Bronchial epithelial cell (primary cell): ENCODE measurements at regions not wholly inside any gene's neighbourhood (a gene's known extent, or its start where the extent isn't known, plus 50 kb on each side); places are given as distances from the start of the nearest gene placed in this dataset.

Experiments
- DNase-seq: peaks from one replicate; pipeline ENCODE4 v3.0.0-alpha.2; 2010; ENCODE audit warnings: low read depth
- FAIRE-seq: peaks from 2 replicates; lab custom pipeline; 2011; peaks lifted over from hg19 to GRCh38; lab: Jason Lieb, UNC
- H3K27me3 ChIP-seq: 2 replicates; pipeline ENCODE4 v1.5.1; 2011; ENCODE audit warnings: low read length; ENCODE audit not compliant: control insufficient read depth, insufficient read depth
- H3K36me3 ChIP-seq: 2 replicates; pipeline ENCODE4 v1.5.1; 2011; ENCODE audit warnings: low read length; ENCODE audit not compliant: control insufficient read depth, insufficient read depth
- H3K4me3 ChIP-seq: 2 replicates; pipeline ENCODE4 v1.5.1; 2011; ENCODE audit warnings: mild to moderate bottlenecking, low read depth, low read length, control low read depth
- TF ChIP-seq, protein P1 (sequence below): IDR thresholded peaks from 2 replicates; pipeline ENCODE4 v1.5.1; 2011; ENCODE audit warnings: mild to moderate bottlenecking, moderate library complexity, low read length, control low read depth, inconsistent platforms; ENCODE audit not compliant: insufficient read depth, severe bottlenecking

DNA sequence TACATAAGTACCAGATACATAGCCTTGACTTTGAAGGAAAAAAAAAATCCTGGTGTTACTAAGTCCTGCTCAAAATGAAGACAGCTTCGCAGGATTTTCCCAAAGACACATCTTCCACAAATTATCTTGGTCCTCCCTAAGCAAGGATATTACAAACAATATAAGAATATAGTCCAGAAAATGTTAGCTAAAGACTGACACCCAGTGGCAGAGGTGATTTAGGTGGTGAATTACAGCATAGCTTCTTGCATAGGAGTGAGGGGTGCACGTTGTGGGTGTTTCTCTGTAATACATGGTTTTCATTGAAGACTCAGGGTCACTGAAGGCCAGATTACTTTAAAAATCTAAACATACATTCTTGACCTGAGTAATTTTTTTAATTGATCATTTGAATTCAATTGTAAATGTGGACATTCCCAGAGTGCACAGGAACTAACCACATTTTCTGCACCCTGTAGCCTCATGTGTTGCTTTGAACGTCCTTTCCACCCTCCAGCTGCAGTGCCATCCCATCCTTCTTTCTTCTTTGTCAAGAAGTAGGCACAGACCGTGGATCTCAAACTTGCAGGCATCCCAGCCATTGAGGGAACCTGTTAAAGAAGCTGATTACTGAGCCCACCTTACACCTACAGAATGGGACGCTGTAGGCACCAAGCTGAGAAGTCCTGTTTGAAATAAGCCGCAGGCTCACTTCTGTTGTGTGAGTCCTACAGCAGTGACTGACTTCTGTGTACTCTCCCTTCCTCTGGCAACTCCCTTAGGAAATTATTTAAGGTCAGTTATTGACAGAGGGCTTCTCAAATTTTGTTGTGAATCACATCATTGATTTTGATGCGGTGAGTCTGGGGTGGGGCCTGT lies 102.6 kb downstream of the PERP start:
- Histone ChIP-seq H3K36me3 (no peaks in the 10 kb centered on the region), H3K27me3 (no peaks in the 10 kb centered on the region), H3K4me3 (no peak overlapping the region)
- peak; percentile 58 for DNase-seq
- TF ChIP-seq, protein P1, sequence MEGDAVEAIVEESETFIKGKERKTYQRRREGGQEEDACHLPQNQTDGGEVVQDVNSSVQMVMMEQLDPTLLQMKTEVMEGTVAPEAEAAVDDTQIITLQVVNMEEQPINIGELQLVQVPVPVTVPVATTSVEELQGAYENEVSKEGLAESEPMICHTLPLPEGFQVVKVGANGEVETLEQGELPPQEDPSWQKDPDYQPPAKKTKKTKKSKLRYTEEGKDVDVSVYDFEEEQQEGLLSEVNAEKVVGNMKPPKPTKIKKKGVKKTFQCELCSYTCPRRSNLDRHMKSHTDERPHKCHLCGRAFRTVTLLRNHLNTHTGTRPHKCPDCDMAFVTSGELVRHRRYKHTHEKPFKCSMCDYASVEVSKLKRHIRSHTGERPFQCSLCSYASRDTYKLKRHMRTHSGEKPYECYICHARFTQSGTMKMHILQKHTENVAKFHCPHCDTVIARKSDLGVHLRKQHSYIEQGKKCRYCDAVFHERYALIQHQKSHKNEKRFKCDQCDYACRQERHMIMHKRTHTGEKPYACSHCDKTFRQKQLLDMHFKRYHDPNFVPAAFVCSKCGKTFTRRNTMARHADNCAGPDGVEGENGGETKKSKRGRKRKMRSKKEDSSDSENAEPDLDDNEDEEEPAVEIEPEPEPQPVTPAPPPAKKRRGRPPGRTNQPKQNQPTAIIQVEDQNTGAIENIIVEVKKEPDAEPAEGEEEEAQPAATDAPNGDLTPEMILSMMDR = peak; percentile 50
- no peak for FAIRE-seq

DNA sequence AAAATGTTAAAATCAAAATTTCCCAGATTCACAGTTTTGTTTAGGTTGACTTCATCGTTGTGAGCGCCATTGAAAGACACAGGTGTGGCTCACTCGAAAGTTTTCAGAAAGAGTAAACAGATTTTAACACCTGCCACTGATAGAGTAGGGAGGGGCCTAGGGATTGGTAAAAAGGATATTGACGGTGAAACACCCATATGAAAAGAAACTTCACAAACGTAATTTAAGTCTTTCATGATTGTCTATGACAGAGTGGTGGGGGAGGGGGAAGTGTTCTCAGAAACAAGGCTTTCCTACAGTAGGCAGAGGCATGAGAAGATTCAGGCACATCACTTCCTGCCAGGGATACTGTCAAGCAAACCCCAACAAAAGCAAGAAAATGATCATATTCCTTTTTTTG lies 101.4 kb downstream of the PERP start:
- Histone ChIP-seq H3K27me3 (no peaks in the 10 kb centered on the region), H3K4me3 (no peak overlapping the region), H3K36me3 (no peaks in the 10 kb centered on the region)
- FAIRE-seq (no peak), DNase-seq (no peak)
- TF ChIP-seq, protein P1 = no peak

DNA sequence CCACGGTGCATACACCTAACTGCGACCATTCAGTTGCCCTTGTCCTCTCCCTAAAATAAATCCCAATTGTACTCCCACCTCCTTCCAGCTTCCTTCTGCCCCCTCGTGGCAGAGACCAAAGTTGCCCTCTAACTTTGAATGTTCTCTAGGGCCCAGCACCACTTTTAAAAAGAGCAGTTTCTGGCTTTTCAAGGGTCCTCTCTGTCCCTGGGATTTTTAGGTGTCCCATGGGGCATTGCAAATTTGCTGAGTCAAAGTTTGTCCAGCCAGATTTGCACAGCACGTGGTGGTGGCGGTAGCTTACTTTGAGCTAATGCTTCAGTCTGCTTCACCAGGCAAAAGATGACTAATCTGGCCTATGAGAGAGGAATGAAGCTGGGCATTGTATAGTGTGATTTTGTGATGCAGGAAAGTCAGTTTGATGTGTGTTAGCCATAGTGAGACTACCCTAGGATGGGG lies 100.2 kb downstream of the PERP start:
- Histone ChIP-seq H3K36me3 (no peaks in the 10 kb centered on the region), H3K4me3 (no peak overlapping the region), H3K27me3 (no peaks in the 10 kb centered on the region)
- DNase-seq (peak; percentile 80), FAIRE-seq (no peak)
- TF ChIP-seq, protein P1 = peak; percentile 76

DNA sequence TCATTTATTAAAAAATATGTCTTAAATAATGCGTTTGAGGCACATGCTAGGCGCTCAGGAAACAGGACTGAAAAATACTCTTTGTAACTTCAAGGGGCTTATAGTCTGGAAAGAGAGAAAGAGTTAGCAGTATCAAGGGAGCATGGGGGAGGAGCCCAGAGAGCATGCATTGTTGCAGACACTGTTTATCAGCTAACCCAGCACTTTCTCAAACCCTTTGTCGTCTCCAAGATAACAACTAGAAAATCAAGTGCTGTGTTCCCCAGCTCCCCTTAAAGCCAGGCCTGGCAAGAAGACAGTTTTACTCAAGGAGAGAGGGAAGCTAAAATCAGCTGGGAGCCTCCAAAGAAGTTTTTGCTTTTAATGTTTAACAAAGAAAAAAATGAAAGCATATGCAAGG lies 98.4 kb downstream of the PERP start:
- Histone ChIP-seq H3K36me3 (no peaks in the 10 kb centered on the region), H3K4me3 (no peak overlapping the region), H3K27me3 (no peaks in the 10 kb centered on the region)
- DNase-seq (no peak), FAIRE-seq (no peak)
- TF ChIP-seq, protein P1 = no peak

DNA sequence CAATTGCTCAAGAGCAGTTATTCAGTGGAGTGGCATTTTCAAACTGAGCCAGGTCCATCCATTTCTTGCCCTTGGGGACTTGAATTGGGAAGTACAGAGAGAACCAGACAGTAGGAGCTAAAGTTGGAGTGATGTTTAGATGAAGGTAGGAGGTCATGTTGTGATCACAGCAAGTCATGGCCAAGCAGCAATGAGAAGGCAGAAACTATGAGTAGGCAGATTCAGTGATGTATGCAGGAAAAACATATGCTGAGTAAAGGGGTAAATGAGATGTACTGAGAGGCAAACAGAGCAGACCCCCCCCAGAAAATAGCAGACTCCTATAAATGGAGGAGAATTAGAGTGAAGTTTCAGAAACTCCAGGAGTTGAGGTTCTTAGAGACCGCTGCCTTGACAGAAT lies 95.8 kb downstream of the PERP start:
- FAIRE-seq (no peak), DNase-seq (no peak)
- H3K27me3 ChIP-seq = no peaks in the 10 kb centered on the region
- H3K4me3 ChIP-seq = no peak overlapping the region
- H3K36me3 ChIP-seq = no peaks in the 10 kb centered on the region
- TF ChIP-seq, protein P1 = no peak

DNA sequence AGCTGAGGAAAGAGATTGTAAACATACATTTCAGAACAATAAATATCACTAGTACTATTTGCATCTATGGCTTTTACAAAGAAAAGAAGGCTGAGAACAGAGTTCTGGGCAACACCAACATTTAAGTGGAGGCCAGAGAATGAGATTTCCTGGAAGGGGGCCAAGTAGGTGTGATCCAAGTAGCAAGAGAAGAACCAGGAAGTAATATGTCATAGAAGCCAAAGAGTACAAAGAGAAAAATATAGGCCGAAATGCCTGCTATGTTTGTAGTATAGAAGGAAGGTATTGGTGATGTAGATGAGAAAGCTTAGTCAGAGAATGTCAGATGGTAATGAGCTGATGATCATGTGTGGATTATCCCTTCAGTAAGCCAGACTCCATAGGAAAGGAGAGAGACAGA lies 94.5 kb downstream of the PERP start:
- FAIRE-seq = no peak
- Histone ChIP-seq H3K27me3 (no peaks in the 10 kb centered on the region), H3K4me3 (no peak overlapping the region), H3K36me3 (no peaks in the 10 kb centered on the region)
- peak; percentile 66 for DNase-seq
- TF ChIP-seq, protein P1 = no peak
